ENCODE measurements at regions not wholly inside any gene's neighbourhood (a gene's known extent, or its start where the extent isn't known, plus 50 kb on each side); places are given as distances from the start of the nearest gene placed in this dataset.

DNA sequence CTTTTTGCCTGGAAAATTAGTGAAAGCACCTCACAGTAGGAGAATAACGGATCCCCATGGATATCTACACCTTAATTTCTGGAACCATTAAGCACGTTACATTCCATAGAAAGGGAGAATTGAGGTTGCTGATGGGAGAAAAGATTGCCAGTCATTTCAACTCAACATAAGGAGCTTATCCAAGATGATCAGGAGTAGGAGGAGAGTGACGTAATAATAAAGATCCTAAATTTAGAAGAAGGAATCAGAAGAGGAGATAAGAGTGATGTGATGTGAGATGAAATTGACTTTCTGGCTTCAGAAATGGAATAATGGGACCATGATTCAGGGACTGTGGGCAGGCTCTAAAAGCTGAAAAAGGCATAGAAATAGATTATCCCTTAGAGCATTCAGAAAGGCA is 1017.8 kb upstream of the CHAC2 start:
- TF ChIP-seq, protein P1, sequence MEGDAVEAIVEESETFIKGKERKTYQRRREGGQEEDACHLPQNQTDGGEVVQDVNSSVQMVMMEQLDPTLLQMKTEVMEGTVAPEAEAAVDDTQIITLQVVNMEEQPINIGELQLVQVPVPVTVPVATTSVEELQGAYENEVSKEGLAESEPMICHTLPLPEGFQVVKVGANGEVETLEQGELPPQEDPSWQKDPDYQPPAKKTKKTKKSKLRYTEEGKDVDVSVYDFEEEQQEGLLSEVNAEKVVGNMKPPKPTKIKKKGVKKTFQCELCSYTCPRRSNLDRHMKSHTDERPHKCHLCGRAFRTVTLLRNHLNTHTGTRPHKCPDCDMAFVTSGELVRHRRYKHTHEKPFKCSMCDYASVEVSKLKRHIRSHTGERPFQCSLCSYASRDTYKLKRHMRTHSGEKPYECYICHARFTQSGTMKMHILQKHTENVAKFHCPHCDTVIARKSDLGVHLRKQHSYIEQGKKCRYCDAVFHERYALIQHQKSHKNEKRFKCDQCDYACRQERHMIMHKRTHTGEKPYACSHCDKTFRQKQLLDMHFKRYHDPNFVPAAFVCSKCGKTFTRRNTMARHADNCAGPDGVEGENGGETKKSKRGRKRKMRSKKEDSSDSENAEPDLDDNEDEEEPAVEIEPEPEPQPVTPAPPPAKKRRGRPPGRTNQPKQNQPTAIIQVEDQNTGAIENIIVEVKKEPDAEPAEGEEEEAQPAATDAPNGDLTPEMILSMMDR (IDR thresholded peaks at IDR 0.05), result no peak
- TF ChIP-seq POLR2A (IDR thresholded peaks at IDR 0.05), result no peak

Measured in Peyer's patch (tissue), 4 donors.